Fibroblast of peridontal ligament (primary cell): ENCODE measurements at regions not wholly inside any gene's neighbourhood (a gene's known extent, or its start where the extent isn't known, plus 50 kb on each side); places are given as distances from the start of the nearest gene placed in this dataset.
A peak's percentile ranks its signal among the peaks of the same experiment; 100 is the strongest.

Source experiments
- DNase-seq: peaks from one replicate; pipeline ENCODE4 v3.0.0-alpha.2; 2010; ENCODE audit errors: extremely low read depth

GRCh38 chr13:81683521-81683920 is 1342.6 kb upstream of the SPRY2 start:
- no peak for DNase-seq

DNA sequence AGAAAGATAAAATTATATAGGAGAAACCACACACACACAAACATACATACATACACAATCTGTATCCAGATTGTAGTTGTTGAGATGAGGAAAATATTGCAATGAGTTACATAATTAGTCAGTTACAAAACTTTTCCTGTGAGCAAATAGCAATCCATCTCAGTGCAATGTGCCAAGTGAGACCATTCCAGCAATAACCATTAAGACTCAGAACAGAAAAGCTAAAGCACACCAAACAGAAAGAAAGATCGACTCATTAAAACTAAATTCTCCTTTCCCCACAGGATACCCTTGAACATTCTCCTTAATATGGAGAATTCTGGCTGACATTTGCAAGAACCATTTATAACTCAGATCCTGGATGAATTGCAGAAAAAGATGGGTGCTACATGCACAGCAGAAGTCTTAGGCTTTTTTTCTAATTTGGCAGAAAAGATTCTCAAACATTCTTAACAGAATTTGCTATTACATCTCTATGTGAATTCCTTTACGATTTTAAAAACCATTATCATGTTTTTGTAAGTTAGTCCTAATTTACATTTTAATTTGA is 1341.2 kb upstream of the SPRY2 start:
- DNase-seq = no peak

GRCh38 chr13:81677857-81678256 is 1336.9 kb upstream of the SPRY2 start:
- DNase-seq = no peak

DNA sequence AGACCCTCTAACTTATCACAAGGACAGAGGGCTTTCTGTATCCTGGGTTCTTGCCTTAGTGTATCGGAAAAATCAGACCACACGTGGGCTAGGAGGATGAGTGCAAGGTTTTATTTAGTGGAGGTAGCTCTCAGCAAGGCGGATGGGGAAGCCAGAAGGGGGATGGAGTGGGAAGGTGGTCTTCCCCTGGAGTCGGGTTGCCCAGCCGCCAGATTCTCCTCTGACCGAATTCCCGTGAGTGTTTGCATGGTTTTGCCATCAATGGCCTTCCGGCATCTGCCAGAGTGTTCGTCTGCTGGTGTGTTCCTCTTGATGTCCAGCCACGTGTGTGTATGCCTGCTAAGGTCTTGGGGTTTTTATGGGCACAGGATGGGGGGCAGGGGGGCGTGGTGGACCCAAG is 1335.1 kb upstream of the SPRY2 start:
- no peak for DNase-seq

DNA sequence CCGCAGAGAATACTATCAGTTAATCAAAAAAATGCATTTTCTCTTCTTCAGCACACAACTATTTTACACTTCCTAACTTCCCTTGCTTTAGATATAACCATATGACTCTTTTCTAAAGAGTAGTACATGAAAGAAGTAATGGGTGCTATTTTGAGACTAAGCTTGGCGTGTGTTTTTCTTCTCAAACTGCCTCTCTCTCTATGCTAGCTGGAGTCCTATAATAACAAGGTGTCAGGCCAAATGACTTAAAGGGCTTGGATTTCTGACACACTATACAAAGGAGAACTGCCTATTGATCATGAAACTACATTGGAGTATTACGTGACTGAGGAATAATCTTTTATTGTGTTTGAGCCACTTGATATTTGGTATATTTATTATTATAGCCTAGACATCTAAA is 1330.1 kb upstream of the SPRY2 start:
- DNase-seq = no peak

DNA sequence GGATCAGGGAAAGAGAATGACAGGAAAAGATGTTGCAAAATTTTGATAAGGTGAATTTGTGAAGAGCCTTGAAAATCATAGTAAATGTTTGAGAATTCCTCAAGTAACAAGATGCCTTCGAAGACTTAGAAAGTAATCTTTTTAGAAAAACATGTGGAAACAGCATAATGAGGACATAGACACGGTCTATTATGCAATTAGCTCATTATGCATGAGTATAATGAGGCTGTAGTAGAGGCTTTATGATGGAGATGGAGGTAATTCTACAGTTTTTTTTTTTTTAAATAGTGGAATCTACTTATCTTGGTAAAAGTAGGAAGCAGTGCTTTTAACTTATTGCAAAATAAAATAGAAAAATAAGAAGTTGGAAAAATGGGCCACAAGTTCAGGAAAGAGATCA is 1329.1 kb upstream of the SPRY2 start:
- no peak for DNase-seq

GRCh38 chr13:81664872-81665271 is 1323.9 kb upstream of the SPRY2 start:
- DNase-seq = no peak

- DNase-seq = no peak
Measured at GRCh38 chr13:81659984-81660383, 1319.1 kb upstream of the SPRY2 start.

DNA sequence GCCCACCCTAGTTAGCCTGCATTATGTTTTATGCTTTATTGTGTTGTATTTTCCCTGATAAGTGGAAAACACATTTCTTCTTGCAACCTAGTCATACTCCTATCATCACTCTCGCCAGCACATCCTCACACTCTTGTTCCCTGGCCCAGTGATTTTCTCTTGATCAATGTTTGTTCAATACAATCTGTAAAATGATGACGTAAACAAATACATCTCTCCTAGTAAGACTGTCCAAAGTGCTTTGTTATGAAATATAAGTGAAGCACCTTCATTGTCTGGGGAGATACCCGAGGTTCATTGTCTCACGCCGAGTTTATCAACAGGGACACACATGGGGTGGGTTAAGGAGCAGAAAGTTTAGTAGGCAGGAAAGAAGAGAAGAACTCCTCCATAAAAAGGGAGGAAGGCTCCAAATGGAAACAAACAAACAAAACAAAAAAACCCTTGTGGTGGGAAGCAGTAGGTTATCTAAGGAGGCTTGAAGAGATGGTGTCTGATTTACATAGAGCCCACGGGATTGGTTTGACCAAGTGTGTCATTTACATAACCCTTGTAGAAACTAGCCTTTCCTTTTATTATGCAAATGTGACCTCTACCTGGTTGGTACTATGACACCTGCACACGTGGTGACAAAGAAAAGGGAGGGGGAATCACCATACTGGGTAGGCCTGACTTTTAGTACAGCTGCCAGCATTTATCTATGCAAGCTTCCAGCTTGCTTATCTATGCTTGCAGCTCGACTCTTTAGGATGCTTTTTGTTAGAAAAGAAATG is 1317.9 kb upstream of the SPRY2 start:
- no peak for DNase-seq

GRCh38 chr13:81639984-81640582 is 1299.2 kb upstream of the SPRY2 start:
- DNase-seq = no peak

DNA sequence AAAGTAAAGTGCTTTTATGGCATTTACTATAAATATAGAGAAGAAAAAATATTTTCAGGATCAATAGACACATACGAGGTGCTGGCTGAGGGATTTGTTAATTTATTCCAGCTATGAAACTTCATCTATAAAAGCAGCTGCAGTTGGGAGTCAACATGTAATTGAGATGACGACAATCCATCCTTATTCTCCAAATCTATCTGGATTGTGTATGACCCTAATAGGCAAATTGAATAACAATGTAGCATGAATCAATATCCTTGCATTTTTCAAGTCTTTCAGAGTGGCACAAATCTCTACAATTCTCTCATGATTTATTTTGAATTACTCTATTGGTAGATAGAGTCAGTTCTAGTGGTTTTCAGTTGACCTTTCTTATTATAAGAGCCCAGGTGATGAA is 1296.5 kb upstream of the SPRY2 start:
- DNase-seq = no peak

DNA sequence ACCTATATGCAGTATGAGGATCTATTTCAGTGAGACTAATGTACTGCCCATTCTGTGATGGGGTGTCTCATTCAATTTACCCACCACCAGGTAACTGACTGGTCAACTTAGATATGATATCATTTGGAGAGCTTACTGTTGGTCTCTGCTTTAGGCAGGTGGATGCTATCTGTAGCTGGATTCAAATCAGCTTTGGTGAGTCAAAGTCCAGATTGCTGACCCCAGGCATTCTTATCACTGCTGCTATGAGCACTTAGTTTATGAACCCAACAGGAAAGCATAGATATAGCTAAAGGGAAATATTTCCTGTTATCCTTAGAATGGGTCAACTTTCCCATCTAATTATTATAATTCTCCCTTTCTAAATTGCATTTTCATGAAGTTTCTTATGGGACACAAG is 1295.2 kb upstream of the SPRY2 start:
- no peak for DNase-seq

GRCh38 chr13:81615031-81615430 is 1274.1 kb upstream of the SPRY2 start:
- no peak for DNase-seq

DNA sequence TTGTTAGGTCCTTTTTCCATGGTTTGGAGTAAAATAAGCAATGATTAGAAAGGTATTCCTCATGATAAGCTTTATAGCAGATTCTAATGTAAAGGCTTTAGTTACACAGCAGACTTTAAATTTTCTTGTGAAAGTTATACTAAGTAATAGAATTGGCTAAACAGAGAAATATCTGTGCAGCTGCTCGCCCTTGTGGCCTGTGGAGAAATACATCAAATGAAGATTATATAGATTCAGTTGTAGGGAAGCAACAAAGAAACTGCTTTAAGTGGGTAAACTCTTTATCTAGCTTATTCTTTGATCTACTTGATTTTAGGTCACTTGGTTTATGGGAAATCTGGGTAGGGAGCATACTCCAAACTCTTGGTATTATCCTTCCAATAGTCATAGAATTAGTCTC is 1269.7 kb upstream of the SPRY2 start:
- no peak for DNase-seq

DNA sequence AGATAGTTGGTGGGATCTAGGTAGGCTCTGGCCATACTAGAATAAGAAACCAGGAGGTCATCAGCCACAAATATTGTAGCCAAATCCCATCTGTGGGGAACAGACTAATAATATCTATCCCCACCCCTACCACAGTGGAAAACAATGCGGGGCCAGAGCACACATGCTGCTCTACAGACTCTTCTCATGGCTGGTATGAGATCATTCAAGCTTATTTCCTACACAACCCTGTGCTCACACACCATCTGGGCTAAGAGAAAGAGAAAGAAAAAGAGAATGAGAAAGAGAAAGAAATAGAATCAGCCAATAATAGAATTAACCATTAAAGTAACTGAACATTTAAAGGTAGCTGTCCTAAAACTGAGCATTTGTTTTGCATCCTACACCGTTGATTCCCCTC is 1268.4 kb upstream of the SPRY2 start:
- no peak for DNase-seq

GRCh38 chr13:81606074-81606473 is 1265.1 kb upstream of the SPRY2 start:
- DNase-seq = no peak

DNA sequence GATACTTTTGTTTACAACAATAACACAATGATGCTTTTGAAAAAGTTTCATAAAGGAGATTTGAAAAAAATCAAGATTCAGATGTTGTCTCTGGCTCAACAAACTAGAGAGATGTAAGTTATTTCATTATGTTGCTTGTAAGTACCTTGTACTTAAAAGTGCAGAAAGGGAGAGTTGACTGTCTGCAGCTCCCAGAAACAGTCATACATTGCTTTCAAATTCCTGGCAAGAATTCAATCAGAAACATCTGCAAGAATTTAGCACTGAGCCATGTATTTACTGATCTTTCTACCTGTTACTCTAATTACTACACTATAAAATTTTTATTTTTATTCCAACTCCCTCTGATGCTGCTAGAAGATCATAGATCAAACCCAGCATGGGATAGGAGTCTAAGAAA is 1261.3 kb upstream of the SPRY2 start:
- peak; percentile 4 for DNase-seq

- DNase-seq = no peak
Measured at GRCh38 chr13:81597101-81597500, 1256.2 kb upstream of the SPRY2 start.

DNA sequence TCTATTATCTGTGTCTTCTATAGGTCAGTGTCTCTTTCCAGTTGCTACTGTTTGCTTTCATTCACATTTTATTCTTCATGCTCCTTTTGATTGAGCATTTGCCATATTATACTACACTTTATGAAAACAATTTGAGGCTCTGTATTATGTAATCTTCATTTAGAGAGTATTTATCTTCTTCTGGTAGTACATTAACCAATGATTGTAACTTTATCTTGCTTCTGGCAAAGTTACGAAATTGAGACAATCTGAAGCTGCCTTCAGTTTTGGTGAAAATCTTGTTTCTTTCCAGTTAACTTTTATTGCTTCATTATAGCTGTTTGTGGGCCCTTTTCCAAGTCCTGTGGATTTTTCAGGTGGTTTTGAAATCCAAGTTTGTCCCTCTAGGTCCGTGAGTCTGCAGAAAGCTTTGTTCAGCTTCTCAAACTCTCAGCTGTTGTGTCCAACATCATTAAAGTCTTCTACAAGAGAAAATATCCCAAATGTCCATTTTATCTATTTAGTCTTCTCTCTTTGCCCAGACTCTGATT is 1255.4 kb upstream of the SPRY2 start:
- DNase-seq = no peak

GRCh38 chr13:81591528-81592220 is 1250.7 kb upstream of the SPRY2 start:
- DNase-seq = no peak

- no peak for DNase-seq
Measured at GRCh38 chr13:81582381-81582780, 1241.5 kb upstream of the SPRY2 start.

DNA sequence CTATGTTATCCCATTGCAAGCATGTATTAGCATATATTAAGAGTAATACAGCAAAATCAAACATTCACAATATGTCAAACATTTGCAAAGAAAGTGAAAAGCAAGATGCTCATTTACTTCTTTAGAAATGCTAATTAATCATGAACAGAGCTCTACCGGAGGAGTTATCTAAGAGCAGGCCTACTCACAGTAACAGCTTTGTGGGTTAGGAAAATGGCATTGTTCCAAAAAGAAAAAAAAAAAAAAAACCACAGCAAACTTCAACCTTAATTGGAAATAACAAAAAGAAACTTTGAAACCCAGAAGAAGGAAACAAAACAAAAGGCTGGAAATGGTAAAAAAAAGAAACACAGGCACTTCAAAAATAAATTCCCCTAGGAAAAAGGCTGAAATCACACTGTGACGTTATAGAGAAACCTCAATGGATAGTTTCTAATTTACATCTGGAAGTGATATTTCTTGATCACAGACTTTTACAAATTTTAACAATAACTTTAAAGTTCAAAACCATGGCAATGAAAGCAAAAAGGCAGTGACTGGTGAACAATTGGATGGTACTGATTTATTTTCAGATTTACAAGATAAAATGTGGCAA is 1236.8 kb upstream of the SPRY2 start:
- peak; percentile 7 for DNase-seq
